Loucy (cell line): ENCODE measurements at regions not wholly inside any gene's neighbourhood (a gene's known extent, or its start where the extent isn't known, plus 50 kb on each side); places are given as distances from the start of the nearest gene placed in this dataset.

Experiments
- H2AFZ ChIP-seq: fragments of 200-600 bp; sonication (generic); 2 replicates; pipeline ENCODE4 v1.6.0; 2016; ENCODE audit warnings: antibody characterized with exemption, mild to moderate bottlenecking, low read length, moderate library complexity
- H3F3A ChIP-seq: fragments of 200-600 bp; 2 replicates; pipeline ENCODE4 v1.6.0; 2016; ENCODE audit warnings: antibody characterized with exemption, low read depth, mild to moderate bottlenecking
- H3K27me3 ChIP-seq: fragments of 200-600 bp; sonication (generic); 2 replicates; pipeline ENCODE4 v1.6.1; 2014; ENCODE audit warnings: low read length, mild to moderate bottlenecking; ENCODE audit not compliant: insufficient read depth, poor library complexity, severe bottlenecking
- H3K36me3 ChIP-seq: fragments of 200-600 bp; sonication (generic); 2 replicates; pipeline ENCODE4 v1.6.1; 2016; ENCODE audit warnings: low read length; ENCODE audit not compliant: insufficient read depth
- H3K4me1 ChIP-seq: fragments of 200-600 bp; sonication (generic); 2 replicates; pipeline ENCODE4 v1.5.1; 2014; ENCODE audit warnings: low read length, mild to moderate bottlenecking; ENCODE audit not compliant: insufficient read depth, poor library complexity, severe bottlenecking
- H3K4me2 ChIP-seq: fragments of 200-600 bp; sonication (generic); 2 replicates; pipeline ENCODE4 v1.6.0; 2014; ENCODE audit warnings: antibody characterized with exemption, low read length, low read depth, mild to moderate bottlenecking; ENCODE audit not compliant: poor library complexity, severe bottlenecking
- H3K4me3 ChIP-seq: fragments of 200-600 bp; sonication (generic); 2 replicates; pipeline ENCODE4 v1.5.1; 2014; ENCODE audit warnings: low read length, mild to moderate bottlenecking, mixed read lengths; ENCODE audit not compliant: poor library complexity, severe bottlenecking
- H3K79me2 ChIP-seq: fragments of 200-600 bp; sonication (generic); 2 replicates; pipeline ENCODE4 v1.6.1; 2014; ENCODE audit warnings: low read length; ENCODE audit not compliant: insufficient read depth
- H3K9ac ChIP-seq: fragments of 200-600 bp; sonication (generic); 2 replicates; pipeline ENCODE4 v1.6.0; 2014; ENCODE audit warnings: mild to moderate bottlenecking, low read depth, low read length, moderate library complexity; ENCODE audit not compliant: poor library complexity, severe bottlenecking
- H3K9me2 ChIP-seq: fragments of 200-600 bp; sonication (generic); replicated peaks from 2 replicates; pipeline ENCODE4 v1.6.1; 2016; ENCODE audit warnings: low read depth, low read length, mixed read lengths
- H3K9me3 ChIP-seq: fragments of 200-600 bp; sonication (generic); 2 replicates; pipeline ENCODE4 v1.6.1; 2014; ENCODE audit warnings: mild to moderate bottlenecking, antibody characterized with exemption, low read length, low read depth; ENCODE audit not compliant: insufficient read depth
- H4K20me1 ChIP-seq: fragments of 200-600 bp; sonication (generic); 2 replicates; pipeline ENCODE4 v1.6.0; 2014; ENCODE audit warnings: antibody characterized with exemption, low read length, mild to moderate bottlenecking; ENCODE audit not compliant: insufficient read depth, poor library complexity, severe bottlenecking
- CTCF ChIP-seq: fragments of 200-600 bp; sonication (generic); conservative IDR thresholded peaks from 2 replicates; pipeline ENCODE4 v1.5.1; 2014; ENCODE audit warnings: mild to moderate bottlenecking, antibody characterized with exemption, low read length
- EZH2phosphoT487 ChIP-seq: fragments of 200-600 bp; IDR thresholded peaks from 2 replicates; pipeline ENCODE4 v1.6.1; 2018; ENCODE audit warnings: antibody characterized with exemption, mild to moderate bottlenecking, moderate library complexity, borderline replicate concordance

DNA sequence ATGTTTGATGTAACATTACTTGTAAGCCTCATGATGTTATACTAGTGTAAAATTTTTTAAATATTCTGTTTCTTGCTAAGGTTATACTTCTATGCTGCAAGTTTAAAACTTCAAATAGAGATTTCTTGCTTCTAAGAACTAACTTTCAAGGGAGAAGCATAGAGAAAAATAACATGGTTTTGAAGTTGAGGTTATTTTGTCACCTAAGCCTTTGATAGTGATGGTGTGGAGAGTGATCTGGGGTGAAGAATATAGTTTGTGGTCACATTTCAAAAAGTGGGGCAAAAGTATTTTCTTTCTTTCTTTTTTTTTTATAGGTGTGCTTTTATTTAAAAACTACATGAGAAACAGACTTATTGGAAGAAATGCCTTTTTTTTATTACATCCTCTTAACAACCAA, 162.4 kb downstream of the GATA3 start:
- Histone ChIP-seq H3K4me3 (no peak overlapping the region), H3K4me2 (no peak overlapping the region), H3K36me3 (no peaks in the 10 kb centered on the region), H3K4me1 (no peaks in the 10 kb centered on the region), H4K20me1 (no peaks in the 10 kb centered on the region), H3K9me2 (no peaks in the 10 kb centered on the region), H2AFZ (no peak overlapping the region), H3K9me3 (peaks cover 7% of the 10 kb centered on the region; the same call in 1 of the 2 replicates), H3K9ac (no peak overlapping the region), H3K79me2 (no peaks in the 10 kb centered on the region), H3F3A (no peaks in the 10 kb centered on the region), H3K27me3 (no peaks in the 10 kb centered on the region)
- TF ChIP-seq EZH2phosphoT487 = no peak
- no peak for TF ChIP-seq CTCF

DNA sequence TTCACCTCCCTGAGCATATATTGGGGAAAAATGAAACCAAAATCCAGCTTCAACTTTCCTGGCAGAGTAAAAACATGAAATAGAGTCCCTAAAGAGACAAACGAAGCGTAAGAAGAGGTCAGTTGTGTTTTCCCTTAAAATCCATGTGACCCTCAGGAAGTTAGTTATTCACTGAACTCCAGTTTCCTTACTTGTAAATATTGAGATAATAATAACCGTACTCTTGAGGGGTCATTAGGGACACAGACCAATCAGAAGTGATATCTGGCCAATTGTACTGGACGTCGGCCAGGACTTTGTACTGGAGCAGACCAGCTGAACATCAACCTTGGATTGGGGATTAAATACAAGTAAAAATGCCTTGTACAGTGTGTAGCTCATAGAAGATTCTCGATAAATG, 167.0 kb downstream of the GATA3 start:
- Histone ChIP-seq H3K4me3 (no peak overlapping the region), H3K4me2 (no peak overlapping the region), H2AFZ (no peak overlapping the region), H3K27me3 (no peaks in the 10 kb centered on the region), H3K36me3 (no peaks in the 10 kb centered on the region), H4K20me1 (no peaks in the 10 kb centered on the region), H3K9me2 (no peaks in the 10 kb centered on the region), H3F3A (no peaks in the 10 kb centered on the region), H3K79me2 (no peaks in the 10 kb centered on the region), H3K9ac (no peak overlapping the region), H3K4me1 (no peaks in the 10 kb centered on the region), H3K9me3 (peaks cover 7% of the 10 kb centered on the region; the same call in 1 of the 2 replicates)
- TF ChIP-seq EZH2phosphoT487 (no peak), CTCF (no peak)

GRCh38 chr10:8224591-8224990, 170.1 kb downstream of the GATA3 start:
- Histone ChIP-seq H3K4me3 (no peak overlapping the region), H3F3A (no peaks in the 10 kb centered on the region)

More at GRCh38 chr10:8224591-8224990, 170.1 kb downstream of the GATA3 start:
- H3K27me3 ChIP-seq = no peaks in the 10 kb centered on the region
- no peaks in the 10 kb centered on the region for H4K20me1 ChIP-seq
- TF ChIP-seq EZH2phosphoT487 (no peak), CTCF (no peak)
- H3K36me3 ChIP-seq = no peaks in the 10 kb centered on the region
- no peaks in the 10 kb centered on the region for H3K79me2 ChIP-seq
- H3K9me3 ChIP-seq = no peaks in the 10 kb centered on the region
- H3K4me2 ChIP-seq = no peak overlapping the region
- H3K9ac ChIP-seq = no peak overlapping the region
- H3K9me2 ChIP-seq = no peaks in the 10 kb centered on the region
- no peaks in the 10 kb centered on the region for H3K4me1 ChIP-seq
- H2AFZ ChIP-seq = no peak overlapping the region
